Neuronal stem cell (in vitro differentiated cells): ENCODE measurements at regions not wholly inside any gene's neighbourhood (a gene's known extent, or its start where the extent isn't known, plus 50 kb on each side); places are given as distances from the start of the nearest gene placed in this dataset.

Source experiments
- DNase-seq: peaks from one replicate; pipeline ENCODE4 v3.0.0-alpha.2; 2013; ENCODE audit warnings: low spot score
- H2AFZ ChIP-seq: one replicate; pipeline ENCODE4 v1.6.1; 2013; ENCODE audit warnings: mild to moderate bottlenecking, low read length, inconsistent platforms
- H2AK5ac ChIP-seq: 2 replicates; pipeline ENCODE4 v1.6.1; 2013; ENCODE audit warnings: low read depth, mild to moderate bottlenecking, inconsistent platforms, low read length, moderate library complexity, mixed read lengths
- H2BK120ac ChIP-seq: 2 replicates; pipeline ENCODE4 v1.6.1; 2013; ENCODE audit warnings: low read depth, mild to moderate bottlenecking, inconsistent platforms, low read length, moderate library complexity, mixed read lengths
- H2BK12ac ChIP-seq: one replicate; pipeline ENCODE4 v1.6.1; 2013; ENCODE audit warnings: low read length, inconsistent platforms
- H2BK15ac ChIP-seq: 2 replicates; pipeline ENCODE4 v1.6.1; 2013; ENCODE audit warnings: mild to moderate bottlenecking, low read length, inconsistent platforms, mixed read lengths
- H2BK5ac ChIP-seq: one replicate; pipeline ENCODE4 v1.6.1; 2013; ENCODE audit warnings: inconsistent platforms, mild to moderate bottlenecking, low read length, moderate library complexity
- H3K14ac ChIP-seq: one replicate; pipeline ENCODE4 v1.6.1; 2013; ENCODE audit warnings: low read length, inconsistent platforms
- H3K18ac ChIP-seq: 2 replicates; pipeline ENCODE4 v1.6.1; 2013; ENCODE audit warnings: low read length, inconsistent platforms
- H3K23ac ChIP-seq: 2 replicates; pipeline ENCODE4 v1.6.1; 2013; ENCODE audit warnings: low read depth, mild to moderate bottlenecking, mixed read lengths, low read length, inconsistent platforms; ENCODE audit not compliant: poor library complexity
- H3K27ac ChIP-seq: replicated peaks from 3 replicates; pipeline ENCODE4 v1.5.1; 2013; ENCODE audit warnings: low read length, inconsistent platforms
- H3K27me3 ChIP-seq, 3 experiments: 2 replicates each; pipeline ENCODE4 v1.6.1; 2013; ENCODE audit warnings: low read length in 3 of 3, mild to moderate bottlenecking in 2 of 3, inconsistent platforms in 1 of 3, low read depth in 1 of 3, mixed read lengths in 1 of 3, moderate library complexity in 1 of 3; ENCODE audit not compliant: control insufficient read depth in 3 of 3, insufficient read depth in 3 of 3
- H3K36me3 ChIP-seq, 2 donors: replicated peaks in 1 of 2; 2 replicates each; pipeline ENCODE4 v1.6.1; 2013; ENCODE audit warnings: low read length in 2 of 2; ENCODE audit not compliant: control insufficient read depth in 2 of 2, insufficient read depth in 2 of 2
- H3K4ac ChIP-seq: 2 replicates; pipeline ENCODE4 v1.6.1; 2013; ENCODE audit warnings: inconsistent platforms, mild to moderate bottlenecking, low read length, moderate library complexity
- H3K4me1 ChIP-seq, 2 donors: 1 replicate in 1 of 2; 2 replicates in 1 of 2; pipeline ENCODE4 v1.6.1; 2013; ENCODE audit warnings: low read length in 2 of 2, low read depth in 1 of 2; ENCODE audit not compliant: control insufficient read depth in 2 of 2, insufficient read depth in 1 of 2
- H3K4me2 ChIP-seq: one replicate; pipeline ENCODE4 v1.6.1; 2013; ENCODE audit warnings: mild to moderate bottlenecking, low read length, inconsistent platforms; ENCODE audit not compliant: insufficient read depth, poor library complexity, severe bottlenecking
- H3K4me3 ChIP-seq, 2 donors: 2 replicates each; pipeline ENCODE4 v1.5.1; 2013; ENCODE audit warnings: low read length in 2 of 2, mild to moderate bottlenecking in 2 of 2, inconsistent platforms in 1 of 2, moderate library complexity in 1 of 2
- H3K79me1 ChIP-seq: one replicate; pipeline ENCODE4 v1.6.1; 2013; ENCODE audit warnings: low read depth, mild to moderate bottlenecking, inconsistent platforms, low read length, moderate library complexity
- H3K9ac ChIP-seq: one replicate; pipeline ENCODE4 v1.6.1; 2013; ENCODE audit warnings: mild to moderate bottlenecking, low read depth, low read length, inconsistent platforms; ENCODE audit not compliant: poor library complexity
- H3K9me3 ChIP-seq, 2 donors: replicated peaks in 1 of 2; 2 replicates each; pipeline versions ENCODE3 to v1.6.1; 2013; ENCODE audit warnings: low read length in 2 of 2, mild to moderate bottlenecking in 2 of 2, inconsistent platforms in 1 of 2, low read depth in 1 of 2, mixed read lengths in 1 of 2, moderate library complexity in 1 of 2; ENCODE audit not compliant: control insufficient read depth in 2 of 2, insufficient read depth in 1 of 2
- H4K8ac ChIP-seq: one replicate; pipeline ENCODE4 v1.6.1; 2013; ENCODE audit warnings: low read depth, mild to moderate bottlenecking, inconsistent platforms, low read length, moderate library complexity
- H4K91ac ChIP-seq: one replicate; pipeline ENCODE4 v1.6.1; 2013; ENCODE audit warnings: low read length, low read depth, mild to moderate bottlenecking, inconsistent platforms; ENCODE audit not compliant: poor library complexity
- WGBS, 2 donors: extraction: QIAGEN DNeasy Blood & Tissue Kit; methylation state at CpG; one replicate each; pipeline ENCODE4 v1.1.7; 2013; ENCODE audit warnings: missing lambda C conversion rate in 2 of 2, mixed read lengths in 1 of 2; ENCODE audit not compliant: insufficient read length in 2 of 2, insufficient replicate concordance in 1 of 2; ENCODE audit errors: extremely low coverage in 2 of 2; 5-methylcytosine and 5-hydroxymethylcytosine counted together

DNA sequence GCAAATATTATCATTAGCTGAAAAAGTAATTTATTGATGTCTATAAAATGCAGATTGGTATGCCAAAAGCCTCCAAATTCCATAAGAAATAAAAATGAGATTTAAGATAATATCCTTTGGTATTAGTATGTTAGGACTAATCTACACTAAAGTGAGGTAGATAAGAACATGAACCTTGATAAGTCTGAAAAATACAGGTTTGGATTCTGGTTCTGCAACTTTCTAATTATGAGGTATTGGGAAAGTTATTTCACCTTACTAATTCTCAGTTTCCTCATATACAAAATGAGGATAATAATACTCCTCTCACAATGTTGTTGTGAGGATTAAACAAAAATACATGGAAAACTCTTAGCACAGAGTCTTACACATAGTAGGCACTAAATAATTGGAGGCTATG is 300.1 kb downstream of the NNT start:
- DNase-seq, result no peak
- Histone ChIP-seq H3K23ac (no peak overlapping the region), H3K4ac (no peak overlapping the region)

DNA sequence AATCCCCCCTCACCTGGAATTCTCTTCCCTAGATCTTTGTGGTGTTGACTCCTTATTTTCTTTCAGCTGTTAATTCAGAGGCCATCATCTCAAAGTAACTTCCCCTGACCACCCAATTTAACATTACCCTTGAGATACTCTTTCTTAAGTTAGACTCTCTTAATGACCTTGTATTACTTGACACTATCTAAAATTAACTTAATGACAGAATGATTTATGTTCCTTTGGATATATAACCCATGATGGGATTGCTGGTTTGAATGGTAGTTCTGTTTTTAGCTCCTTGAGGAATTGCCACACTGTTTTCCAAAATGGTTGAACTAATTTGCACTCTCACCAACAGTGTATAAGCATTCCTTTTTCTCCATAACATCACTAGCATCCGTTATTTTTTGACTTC is 298.0 kb downstream of the NNT start:
- Histone ChIP-seq H2AFZ (no peak overlapping the region), H2BK120ac (no peak overlapping the region), H3K4me1 (no peaks in the 10 kb centered on the region), H3K4me2 (no peak overlapping the region), H4K91ac (no peak overlapping the region), H2BK15ac (no peak overlapping the region), H3K27me3 (no peaks in the 10 kb centered on the region), H3K18ac (no peak overlapping the region), H2BK12ac (no peak overlapping the region), H3K27ac (no peak overlapping the region), H3K4ac (no peak overlapping the region), H3K79me1 (no peaks in the 10 kb centered on the region), H3K14ac (no peak overlapping the region), H3K9me3 (no peaks in the 10 kb centered on the region), H4K8ac (no peak overlapping the region), H3K9ac (no peak overlapping the region), H2BK5ac (no peak overlapping the region), H3K4me3 (no peak overlapping the region), H3K23ac (no peak overlapping the region), H3K36me3 (no peaks in the 10 kb centered on the region), H2AK5ac (no peak overlapping the region)
- no CpG with 5 or more reads among the region's 1 CpG for WGBS, 2 donors
- DNase-seq, result no peak

More for the DNA sequence above, 300.1 kb downstream of the NNT start:
- Histone ChIP-seq H2BK120ac (no peak overlapping the region), H3K4me1 (no peaks in the 10 kb centered on the region), H3K18ac (no peak overlapping the region), H3K27ac (no peak overlapping the region), H3K9me3 (peaks cover 0 to 2% of the 10 kb centered on the region in 2 donors), H2AFZ (no peak overlapping the region), H3K14ac (no peak overlapping the region), H3K36me3 (no peaks in the 10 kb centered on the region), H3K4me3 (no peak overlapping the region), H3K79me1 (no peaks in the 10 kb centered on the region), H2BK12ac (no peak overlapping the region), H2BK15ac (no peak overlapping the region), H2AK5ac (no peak overlapping the region), H3K4me2 (no peak overlapping the region), H4K91ac (no peak overlapping the region), H3K9ac (no peak overlapping the region), H3K27me3 (no peaks in the 10 kb centered on the region), H2BK5ac (no peak overlapping the region), H4K8ac (no peak overlapping the region)

DNA sequence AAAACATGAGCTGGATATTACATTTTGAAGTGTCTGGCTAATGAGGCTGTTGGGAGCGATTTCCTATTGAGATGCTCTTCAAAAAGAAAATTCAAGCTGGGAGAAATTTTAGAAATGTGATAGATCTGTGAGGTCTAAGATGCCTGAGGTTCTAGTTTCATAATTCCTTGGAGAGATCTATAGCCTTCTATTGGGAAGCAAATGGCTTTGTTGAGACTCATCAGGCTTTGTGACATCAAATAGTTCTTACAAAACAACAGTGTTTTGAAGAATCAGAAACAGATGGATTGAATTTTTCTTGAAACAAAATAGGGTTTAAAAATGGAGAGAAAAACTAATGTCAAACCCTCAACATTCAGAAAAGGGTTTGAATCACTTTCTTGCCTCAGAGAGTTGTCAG is 292.9 kb downstream of the NNT start:
- no peak overlapping the region for H3K27ac ChIP-seq
- H3K9me3 ChIP-seq, result no peaks in the 10 kb centered on the region
- H3K4me3 ChIP-seq, result no peak overlapping the region
- H3K27me3 ChIP-seq, result no peaks in the 10 kb centered on the region
- H3K36me3 ChIP-seq, result no peaks in the 10 kb centered on the region
- H3K14ac ChIP-seq, result no peak overlapping the region
- no peak overlapping the region for H3K9ac ChIP-seq
- H3K4ac ChIP-seq, result no peak overlapping the region
- no peak overlapping the region for H3K4me2 ChIP-seq
- H2AK5ac ChIP-seq, result no peak overlapping the region
- WGBS, 2 donors, result no CpG with 5 or more reads among the region's 1 CpG
- H2BK5ac ChIP-seq, result no peak overlapping the region
- no peak overlapping the region for H2AFZ ChIP-seq
- no peak overlapping the region for H2BK15ac ChIP-seq
- no peak overlapping the region for H2BK120ac ChIP-seq
- no peak overlapping the region for H3K18ac ChIP-seq
- H3K79me1 ChIP-seq, result no peaks in the 10 kb centered on the region
- no peak for DNase-seq
- no peak overlapping the region for H3K23ac ChIP-seq
- H2BK12ac ChIP-seq, result no peak overlapping the region
- no peaks in the 10 kb centered on the region for H3K4me1 ChIP-seq
- no peak overlapping the region for H4K8ac ChIP-seq
- H4K91ac ChIP-seq, result no peak overlapping the region

DNA sequence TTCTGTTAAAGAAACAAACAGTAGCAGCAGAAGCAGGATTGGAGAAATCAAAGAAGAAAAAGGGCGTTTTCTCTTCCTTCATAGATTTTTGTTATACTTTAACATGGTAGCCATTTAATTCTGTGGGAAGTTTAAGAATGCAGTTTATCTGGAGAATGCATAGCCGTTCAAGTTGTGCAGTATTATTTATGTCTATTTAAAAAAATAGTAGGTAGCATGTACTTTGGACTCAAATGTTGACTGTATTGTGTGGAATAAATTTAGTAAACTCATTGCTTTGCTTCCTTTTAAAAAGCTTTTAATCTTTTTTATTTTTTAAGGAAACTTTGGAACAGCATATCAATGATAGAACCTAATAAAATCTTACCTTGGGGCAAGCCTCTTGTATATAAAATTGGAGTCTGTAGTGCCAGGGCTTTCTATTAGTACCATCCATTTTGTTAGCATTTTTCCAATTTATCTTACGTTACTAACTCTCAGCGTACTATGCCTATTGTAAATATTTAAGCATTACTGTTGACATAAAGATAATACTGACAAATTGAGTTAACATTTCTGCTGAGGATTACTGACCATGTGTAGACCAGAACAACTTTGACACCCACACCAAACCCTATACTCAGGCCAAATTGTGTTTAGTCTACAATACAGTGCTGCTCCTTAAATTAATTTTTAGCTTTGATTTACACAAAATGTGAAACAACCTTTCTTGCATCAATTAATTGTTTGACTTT is 291.1 kb downstream of the NNT start:
- Histone ChIP-seq H3K9me3 (no peaks in the 10 kb centered on the region), H3K36me3 (no peaks in the 10 kb centered on the region), H3K18ac (no peak overlapping the region), H3K14ac (no peak overlapping the region), H3K4me2 (no peak overlapping the region), H2BK15ac (no peak overlapping the region), H2AFZ (no peak overlapping the region), H3K79me1 (no peaks in the 10 kb centered on the region), H2BK12ac (no peak overlapping the region), H3K4me3 (no peak overlapping the region), H2AK5ac (no peak overlapping the region), H4K91ac (no peak overlapping the region), H2BK5ac (no peak overlapping the region), H2BK120ac (no peak overlapping the region), H3K4me1 (no peaks in the 10 kb centered on the region), H3K23ac (no peak overlapping the region), H3K27ac (no peak overlapping the region), H3K27me3 (no peaks in the 10 kb centered on the region), H3K4ac (no peak overlapping the region), H3K9ac (no peak overlapping the region), H4K8ac (no peak overlapping the region)
- no peak for DNase-seq
- no CpG with 5 or more reads among the region's 4 CpGs for WGBS, 2 donors
